ENCODE measurements at regions not wholly inside any gene's neighbourhood (a gene's known extent, or its start where the extent isn't known, plus 50 kb on each side); places are given as distances from the start of the nearest gene placed in this dataset.

GRCh38 chr16:85519540-85520231, 93.4 kb upstream of the GSE1 start:
- no peak for DNase-seq

DNA sequence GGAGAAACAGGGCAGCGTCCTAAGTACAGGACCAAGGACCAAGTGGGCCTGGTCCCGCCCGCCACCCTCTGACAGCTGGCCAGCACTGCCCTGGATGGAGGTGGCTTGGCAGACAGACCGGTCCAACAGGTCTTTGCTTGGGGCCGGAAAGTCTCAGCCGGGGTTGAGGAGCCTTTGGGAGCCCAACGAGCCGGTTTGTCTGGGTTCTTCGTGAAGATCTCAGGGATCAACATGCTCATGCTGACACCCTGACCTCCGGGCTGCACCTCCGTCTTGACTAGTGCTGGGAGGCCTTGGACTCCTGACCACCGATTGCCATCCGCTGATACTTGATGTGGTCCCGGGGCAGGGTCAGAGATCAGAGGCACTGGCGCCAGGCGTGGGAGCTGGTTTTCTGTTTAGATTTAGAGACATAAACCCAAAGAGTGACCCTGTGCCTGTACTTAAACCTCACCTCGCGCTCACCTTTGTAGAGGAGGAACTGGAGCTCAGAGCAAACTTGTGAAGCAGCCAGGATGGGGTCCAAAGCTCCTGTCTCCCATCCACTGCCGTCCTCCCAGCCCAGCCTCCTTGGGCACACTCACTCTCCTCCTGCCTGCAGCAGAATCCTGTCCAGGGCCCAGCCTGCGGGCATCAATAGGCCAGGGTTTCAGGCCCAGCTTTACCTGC, 92.1 kb upstream of the GSE1 start:
- no peak for DNase-seq

DNA sequence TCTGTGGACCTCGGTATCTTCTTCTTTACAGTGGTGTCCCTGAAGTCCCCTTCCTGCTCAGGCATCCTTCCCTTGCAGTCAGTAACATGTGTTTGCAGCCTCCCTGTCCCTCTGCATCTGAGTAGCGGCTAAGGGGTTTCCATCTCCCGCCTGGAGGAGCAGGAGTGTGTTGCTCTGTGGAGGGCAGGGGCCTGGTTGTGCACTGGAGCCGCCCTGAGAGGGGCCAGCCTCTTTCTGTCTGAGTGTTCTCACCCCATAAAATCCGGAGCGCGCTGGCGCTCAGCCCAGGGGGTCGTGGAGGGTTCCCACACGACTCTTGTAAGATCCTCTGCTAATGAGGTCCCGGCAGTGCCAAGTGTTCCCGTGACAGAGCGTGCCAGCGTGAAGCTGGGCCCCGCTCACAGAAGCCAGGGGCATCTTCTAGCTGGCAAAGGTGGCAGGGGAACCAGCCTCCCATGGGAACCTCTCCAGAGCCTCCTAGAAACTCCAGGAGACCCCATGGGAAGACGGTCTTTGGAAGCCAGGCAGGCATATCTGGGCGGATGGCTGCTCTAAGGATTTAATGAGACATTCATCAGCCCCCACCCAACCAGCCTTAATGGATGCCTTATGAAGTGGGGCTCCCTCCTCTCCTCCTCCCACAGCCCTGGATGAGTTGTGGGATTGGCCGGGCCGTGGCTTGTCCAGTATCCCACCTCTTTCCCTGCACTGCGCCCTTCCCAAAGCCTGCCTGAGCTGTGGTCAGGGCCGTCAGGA, 91.4 kb upstream of the GSE1 start:
- DNase-seq: no peak

- no peak for DNase-seq
Observed at GRCh38 chr16:85522308-85522841, 90.7 kb upstream of the GSE1 start.

DNA sequence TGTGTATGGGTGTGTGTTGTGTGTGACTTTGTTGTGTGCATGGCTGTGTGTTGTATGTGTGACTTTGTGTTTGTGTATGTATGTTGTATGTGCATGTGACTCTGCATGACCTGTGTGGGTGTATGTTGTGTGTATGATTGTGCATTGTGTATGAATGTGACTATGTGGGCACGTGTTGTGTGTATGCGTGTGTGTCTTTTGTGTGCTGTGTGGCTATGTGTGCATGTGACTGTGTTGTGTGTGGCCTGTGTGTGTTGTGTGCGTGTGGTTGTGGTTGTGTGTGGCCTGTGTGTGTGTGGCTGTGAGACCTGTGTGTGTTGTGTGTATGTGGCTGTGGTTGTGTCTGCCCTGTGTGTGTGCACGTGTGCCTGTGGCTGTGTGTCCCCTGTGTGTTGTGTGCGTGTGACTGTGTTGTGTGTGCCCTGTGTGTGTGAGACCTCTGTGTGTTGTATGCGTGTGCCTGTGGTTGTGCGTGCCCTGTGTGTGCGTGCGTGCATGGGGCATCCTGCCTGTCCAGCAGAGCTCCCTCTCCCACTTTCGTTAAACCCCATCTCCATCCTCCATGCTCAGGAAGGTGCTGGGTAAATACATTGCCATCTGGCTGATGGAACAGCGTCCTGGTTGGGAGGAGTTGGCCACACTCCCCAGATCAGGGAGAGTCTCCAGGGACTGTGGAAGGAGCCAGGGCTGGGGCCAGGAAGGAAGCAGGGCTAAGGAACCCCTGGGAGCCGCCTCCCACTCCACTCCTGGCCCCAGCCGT, 90.1 kb upstream of the GSE1 start:
- no peak for DNase-seq

DNA sequence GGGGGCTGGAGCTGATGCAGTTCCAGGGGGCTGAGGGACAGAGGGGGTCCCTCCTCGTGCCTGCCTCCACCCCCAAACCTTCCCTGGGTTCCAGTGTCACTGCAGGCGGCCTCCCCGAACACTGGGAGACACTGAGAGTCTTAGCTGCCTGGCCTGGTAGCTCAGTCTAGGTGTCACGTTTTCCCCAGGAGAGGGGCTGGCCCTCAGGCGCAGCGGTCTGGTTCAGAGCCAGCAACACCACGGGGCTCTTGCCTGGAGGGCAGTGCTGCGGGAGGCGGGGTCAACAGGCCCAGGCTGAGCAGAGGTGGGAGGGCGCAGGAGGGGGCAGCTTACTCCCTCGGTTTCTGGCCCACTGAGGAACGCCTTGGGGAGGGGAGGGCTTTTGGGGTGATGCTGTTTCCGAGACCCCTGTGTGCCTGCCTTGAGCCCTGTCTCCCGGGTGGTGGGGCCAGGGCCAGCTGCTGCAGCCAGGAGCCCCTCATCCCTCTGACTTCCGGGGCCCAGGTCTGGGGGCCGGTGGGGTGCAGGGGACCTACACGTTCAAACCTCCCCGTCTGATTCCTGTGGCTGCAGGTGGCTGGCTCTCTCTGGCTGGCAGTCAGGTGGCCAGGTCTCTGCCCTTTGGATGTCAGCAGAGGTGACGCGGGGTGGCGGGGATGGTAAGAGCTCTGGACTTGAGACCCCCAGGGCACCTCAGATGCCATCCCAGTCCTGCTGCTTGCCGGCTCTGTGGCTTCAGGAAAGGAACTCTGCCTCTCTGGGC, 89.3 kb upstream of the GSE1 start:
- no peak for DNase-seq

GRCh38 chr16:85524365-85524629, 88.8 kb upstream of the GSE1 start:
- no peak for DNase-seq

GRCh38 chr16:85524630-85525419, 88.3 kb upstream of the GSE1 start:
- no peak for DNase-seq

DNA sequence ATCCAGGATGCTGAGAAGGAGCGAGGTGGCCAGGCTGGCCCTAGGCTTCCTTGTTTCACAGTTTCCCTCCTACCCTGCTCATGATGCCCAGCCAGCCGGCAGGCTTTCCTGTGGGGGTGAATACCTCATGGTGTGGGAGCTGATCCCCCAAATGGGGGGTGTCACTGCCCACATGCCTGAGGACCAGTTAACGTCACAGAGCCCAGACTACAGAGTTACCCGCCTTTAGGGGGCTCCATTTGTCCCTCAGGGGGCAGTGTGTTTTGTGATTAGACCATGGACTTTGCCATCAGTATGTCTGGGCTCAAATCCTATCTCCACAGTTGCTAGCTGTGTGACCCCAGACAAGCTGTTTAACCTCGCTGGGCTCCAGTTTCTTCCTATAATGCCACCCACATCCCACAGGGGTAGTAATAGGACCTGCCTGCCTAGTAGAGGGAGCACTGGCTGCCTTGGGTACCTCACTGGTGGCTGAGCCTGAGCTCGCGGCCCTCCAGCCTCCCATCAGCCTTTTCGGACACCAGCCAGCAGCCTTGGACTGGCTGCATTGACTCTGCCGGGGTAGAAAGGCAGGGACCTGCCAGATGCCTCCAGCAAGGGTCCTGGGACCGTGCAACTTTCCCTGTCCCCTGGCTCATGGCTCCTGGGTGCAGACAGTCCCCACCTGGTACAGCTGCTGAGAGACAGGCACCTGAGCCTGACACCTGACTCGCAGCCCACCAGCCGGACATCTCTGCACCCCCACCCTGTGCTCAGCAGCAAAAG, 87.5 kb upstream of the GSE1 start:
- DNase-seq: no peak

DNA sequence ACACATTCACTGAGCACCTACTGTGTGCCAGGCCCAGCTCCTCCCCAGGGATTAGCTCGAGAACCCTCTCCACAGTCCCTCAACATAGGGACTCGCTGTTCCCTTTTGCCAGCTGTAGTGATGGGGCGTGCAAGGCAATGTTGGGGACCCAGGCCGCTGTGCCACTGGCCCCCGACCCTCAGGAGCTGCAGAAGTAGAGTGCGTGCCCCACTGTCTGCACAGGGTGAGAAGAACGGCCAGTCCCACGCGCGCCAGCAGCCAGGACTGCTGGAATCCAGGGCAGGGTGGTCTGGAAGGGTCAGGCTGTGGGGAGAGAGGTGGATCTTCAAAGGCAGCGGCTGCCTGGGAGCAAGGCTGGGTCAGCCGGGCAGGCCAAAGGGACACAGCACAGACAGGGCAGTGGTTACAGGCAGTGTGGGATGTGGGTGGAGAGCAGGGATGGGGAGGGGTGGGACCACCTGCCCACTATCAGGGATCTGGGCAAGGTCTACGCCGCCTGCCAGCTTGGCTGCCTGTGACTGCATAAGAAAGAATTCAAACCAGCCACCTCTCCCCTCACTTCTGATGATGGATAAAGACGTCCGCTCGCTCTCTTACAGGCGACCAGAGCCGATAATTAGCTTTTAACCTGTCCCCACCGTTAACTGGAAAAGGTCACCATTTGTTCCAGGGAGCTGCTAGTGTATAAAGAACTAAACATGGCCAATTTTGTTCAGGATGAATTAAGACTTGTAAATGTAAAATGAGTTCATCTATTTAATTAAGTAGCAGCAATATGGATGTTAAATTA, 86.7 kb upstream of the GSE1 start:
- no peak for DNase-seq

- DNase-seq: no peak
Observed at GRCh38 chr16:85527042-85527766, 85.9 kb upstream of the GSE1 start.

GRCh38 chr16:85527767-85528297, 85.3 kb upstream of the GSE1 start:
- no peak for DNase-seq

DNA sequence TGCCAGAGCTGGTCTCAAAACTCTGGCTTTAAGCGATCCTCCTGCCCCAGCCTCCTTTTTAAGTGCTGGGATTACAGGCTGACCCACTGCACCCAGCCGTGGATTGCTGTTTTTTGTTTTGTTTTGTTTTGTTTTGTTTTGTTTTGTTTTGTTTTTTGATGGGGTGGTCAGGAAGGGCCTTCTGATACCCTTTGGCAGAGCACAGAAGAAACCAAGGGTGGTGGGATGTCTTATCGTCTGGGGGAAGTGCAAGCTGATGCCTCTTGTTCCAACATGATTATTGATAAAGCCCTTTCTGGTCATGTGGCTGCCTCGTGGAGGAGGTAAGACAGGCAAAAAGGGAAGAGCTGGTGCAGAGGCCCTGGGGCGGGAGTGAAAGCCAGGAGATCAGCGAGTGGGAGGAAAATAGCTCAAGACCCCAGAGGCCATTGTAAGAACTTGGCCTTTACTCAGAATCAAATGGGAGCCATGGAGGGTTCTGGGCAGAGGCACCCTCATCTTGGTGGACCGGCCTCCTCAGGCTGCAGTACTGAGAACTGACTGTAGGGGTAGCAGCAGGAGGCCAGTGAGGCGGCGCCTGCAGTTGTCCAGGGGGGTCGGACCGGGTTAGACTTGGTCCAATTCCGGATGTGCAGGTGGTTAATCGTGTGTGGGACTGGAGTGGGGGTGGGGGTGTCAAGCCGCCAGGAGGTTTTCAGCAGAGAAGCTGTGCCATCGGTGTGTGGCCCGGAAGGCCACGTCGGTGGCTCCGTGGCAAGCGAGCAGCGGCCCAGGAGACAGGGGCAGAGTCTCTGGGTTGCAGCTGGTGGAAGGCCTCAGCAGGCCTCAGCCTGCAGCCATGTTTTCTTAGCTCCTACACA, 84.4 kb upstream of the GSE1 start:
- peak; percentile 10 for DNase-seq

DNA sequence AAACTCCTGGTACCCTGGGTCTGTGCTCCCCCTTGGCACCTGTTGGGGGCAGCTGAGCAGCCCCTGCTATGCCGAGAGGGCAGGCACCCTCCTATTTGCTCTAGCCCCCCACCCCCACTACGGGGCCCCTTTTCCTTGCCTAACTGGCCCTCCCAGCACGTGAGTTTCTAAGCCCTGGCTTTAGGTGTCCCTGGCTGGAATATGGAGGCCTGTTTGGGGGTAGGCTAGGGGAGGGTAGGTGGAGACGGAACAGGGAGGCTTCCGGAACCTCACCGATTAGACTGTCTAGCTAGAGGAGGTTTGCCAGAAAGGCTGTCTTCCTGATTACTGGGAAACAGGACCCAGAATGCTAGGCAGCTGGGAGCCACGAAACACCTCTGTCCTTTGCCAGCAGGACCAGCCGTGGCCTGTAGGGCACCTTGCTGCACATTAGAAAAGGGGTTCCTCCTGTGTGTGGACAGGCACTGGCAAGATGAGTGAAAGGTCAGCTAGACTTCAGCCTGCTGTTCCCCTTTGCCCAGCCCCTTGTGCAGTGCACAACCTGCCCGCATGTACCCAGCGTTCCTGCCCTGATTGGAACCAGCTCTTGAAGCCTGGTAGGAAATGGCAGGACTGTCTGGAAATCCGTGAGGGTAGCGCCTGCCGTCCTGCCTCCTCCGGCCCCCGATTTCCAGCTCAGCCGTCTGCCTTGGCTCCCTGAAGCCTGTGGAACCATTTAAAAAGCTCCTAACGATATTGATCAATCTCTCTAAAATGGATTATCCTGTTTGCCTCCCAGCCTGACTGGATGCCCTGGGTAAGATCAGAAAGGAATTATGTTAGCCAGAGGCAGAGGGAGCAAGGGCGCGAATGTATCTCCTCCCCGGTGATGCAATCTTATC, 83.4 kb upstream of the GSE1 start:
- no peak for DNase-seq

- DNase-seq: no peak
Observed at GRCh38 chr16:85530370-85530739, 82.8 kb upstream of the GSE1 start.

DNA sequence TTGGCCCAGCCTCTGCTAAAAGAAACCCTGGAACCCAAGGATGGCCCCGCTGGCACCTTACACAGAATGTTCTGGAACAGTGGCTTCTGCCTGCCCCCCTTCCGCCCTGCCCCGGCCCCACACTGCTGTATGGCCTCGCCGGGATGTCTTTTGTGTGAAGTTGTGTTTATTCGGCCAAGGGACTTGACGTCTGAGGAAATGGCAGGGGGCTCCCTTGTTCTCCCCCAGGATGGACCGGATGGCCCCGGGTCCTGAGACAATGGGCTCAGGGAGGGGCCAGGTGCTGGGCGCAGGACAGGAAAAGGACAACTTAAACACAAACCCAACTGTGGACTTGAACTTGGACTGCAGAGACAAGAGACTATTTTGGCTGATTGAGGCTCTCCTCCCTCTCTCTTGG, 81.6 kb upstream of the GSE1 start:
- no peak for DNase-seq

GRCh38 chr16:85532147-85532546, 81.0 kb upstream of the GSE1 start:
- DNase-seq: no peak
